ENCODE measurements at regions not wholly inside any gene's neighbourhood (a gene's known extent, or its start where the extent isn't known, plus 50 kb on each side); places are given as distances from the start of the nearest gene placed in this dataset.
A peak's percentile ranks its signal among the peaks of the same experiment; 100 is the strongest.

GRCh38 chr20:63057171-63058117 is 50.7 kb upstream of the BHLHE23 start (continued):
- TF ChIP-seq ZBTB43 (CRISPR knock-in tag; conservative IDR thresholded peaks at IDR 0.05) (peak; percentile 41; the same call in 1 of the 2 replicates), ZNF441 (CRISPR knock-in tag; IDR thresholded peaks at IDR 0.05; ENCODE audit: borderline replicate concordance) (no peak), FOXA3 (CRISPR knock-in tag; IDR thresholded peaks at IDR 0.05) (peak; percentile 68), SIX1 (CRISPR knock-in tag; IDR thresholded peaks at IDR 0.05; ENCODE audit: borderline replicate concordance) (no peak), HOXA3 (CRISPR knock-in tag; IDR thresholded peaks at IDR 0.05) (no peak), ZSCAN21 (CRISPR knock-in tag; IDR thresholded peaks at IDR 0.05; ENCODE audit: borderline replicate concordance) (no peak), ZNF713 (CRISPR knock-in tag; IDR thresholded peaks at IDR 0.05) (no peak), PLRG1 (conservative IDR thresholded peaks at IDR 0.05) (0 out of 2 replicates have a peak, but pooled peaks have one; percentile 32), ZMYM2 (CRISPR knock-in tag; IDR thresholded peaks at IDR 0.05) (0 out of 2 replicates have a peak, but pooled peaks have one; percentile 42), SOX6 (IDR thresholded peaks at IDR 0.05) (peak; percentile 18), SOX6 (CRISPR knock-in tag; IDR thresholded peaks at IDR 0.05) (no peak)
- TF ChIP-seq, protein P1, sequence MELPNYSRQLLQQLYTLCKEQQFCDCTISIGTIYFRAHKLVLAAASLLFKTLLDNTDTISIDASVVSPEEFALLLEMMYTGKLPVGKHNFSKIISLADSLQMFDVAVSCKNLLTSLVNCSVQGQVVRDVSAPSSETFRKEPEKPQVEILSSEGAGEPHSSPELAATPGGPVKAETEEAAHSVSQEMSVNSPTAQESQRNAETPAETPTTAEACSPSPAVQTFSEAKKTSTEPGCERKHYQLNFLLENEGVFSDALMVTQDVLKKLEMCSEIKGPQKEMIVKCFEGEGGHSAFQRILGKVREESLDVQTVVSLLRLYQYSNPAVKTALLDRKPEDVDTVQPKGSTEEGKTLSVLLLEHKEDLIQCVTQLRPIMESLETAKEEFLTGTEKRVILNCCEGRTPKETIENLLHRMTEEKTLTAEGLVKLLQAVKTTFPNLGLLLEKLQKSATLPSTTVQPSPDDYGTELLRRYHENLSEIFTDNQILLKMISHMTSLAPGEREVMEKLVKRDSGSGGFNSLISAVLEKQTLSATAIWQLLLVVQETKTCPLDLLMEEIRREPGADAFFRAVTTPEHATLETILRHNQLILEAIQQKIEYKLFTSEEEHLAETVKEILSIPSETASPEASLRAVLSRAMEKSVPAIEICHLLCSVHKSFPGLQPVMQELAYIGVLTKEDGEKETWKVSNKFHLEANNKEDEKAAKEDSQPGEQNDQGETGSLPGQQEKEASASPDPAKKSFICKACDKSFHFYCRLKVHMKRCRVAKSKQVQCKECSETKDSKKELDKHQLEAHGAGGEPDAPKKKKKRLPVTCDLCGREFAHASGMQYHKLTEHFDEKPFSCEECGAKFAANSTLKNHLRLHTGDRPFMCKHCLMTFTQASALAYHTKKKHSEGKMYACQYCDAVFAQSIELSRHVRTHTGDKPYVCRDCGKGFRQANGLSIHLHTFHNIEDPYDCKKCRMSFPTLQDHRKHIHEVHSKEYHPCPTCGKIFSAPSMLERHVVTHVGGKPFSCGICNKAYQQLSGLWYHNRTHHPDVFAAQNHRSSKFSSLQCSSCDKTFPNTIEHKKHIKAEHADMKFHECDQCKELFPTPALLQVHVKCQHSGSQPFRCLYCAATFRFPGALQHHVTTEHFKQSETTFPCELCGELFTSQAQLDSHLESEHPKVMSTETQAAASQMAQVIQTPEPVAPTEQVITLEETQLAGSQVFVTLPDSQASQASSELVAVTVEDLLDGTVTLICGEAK (IDR thresholded peaks at IDR 0.05), result peak; percentile 28; the same call in 1 of the 2 replicates
- TF ChIP-seq, protein P1 (CRISPR knock-in tag; IDR thresholded peaks at IDR 0.05), result no peak
- TF ChIP-seq, protein P2, sequence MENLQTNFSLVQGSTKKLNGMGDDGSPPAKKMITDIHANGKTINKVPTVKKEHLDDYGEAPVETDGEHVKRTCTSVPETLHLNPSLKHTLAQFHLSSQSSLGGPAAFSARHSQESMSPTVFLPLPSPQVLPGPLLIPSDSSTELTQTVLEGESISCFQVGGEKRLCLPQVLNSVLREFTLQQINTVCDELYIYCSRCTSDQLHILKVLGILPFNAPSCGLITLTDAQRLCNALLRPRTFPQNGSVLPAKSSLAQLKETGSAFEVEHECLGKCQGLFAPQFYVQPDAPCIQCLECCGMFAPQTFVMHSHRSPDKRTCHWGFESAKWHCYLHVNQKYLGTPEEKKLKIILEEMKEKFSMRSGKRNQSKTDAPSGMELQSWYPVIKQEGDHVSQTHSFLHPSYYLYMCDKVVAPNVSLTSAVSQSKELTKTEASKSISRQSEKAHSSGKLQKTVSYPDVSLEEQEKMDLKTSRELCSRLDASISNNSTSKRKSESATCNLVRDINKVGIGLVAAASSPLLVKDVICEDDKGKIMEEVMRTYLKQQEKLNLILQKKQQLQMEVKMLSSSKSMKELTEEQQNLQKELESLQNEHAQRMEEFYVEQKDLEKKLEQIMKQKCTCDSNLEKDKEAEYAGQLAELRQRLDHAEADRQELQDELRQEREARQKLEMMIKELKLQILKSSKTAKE (CRISPR knock-in tag; IDR thresholded peaks at IDR 0.05; ENCODE audit: borderline replicate concordance), result peak; percentile 24

Data from HepG2 (cell line).